Activated CD4-positive, alpha-beta T cell treated with anti-CD3 and anti-CD28 coated beads, Interleukin-2, amount 50 U/mL, for 48 hours (primary cell): ENCODE measurements at regions not wholly inside any gene's neighbourhood (a gene's known extent, or its start where the extent isn't known, plus 50 kb on each side); places are given as distances from the start of the nearest gene placed in this dataset.

Experiments
- DNase-seq, 2 experiments: peaks; one replicate each; pipeline ENCODE4 v3.0.0-alpha.2; 2020

GRCh38 chr5:61623401-61624069 lies 291.5 kb downstream of the ZSWIM6 start:
- no peak for DNase-seq

GRCh38 chr5:61624553-61625136 lies 292.6 kb downstream of the ZSWIM6 start:
- no peak for DNase-seq

GRCh38 chr5:61625137-61625561 lies 293.1 kb downstream of the ZSWIM6 start:
- DNase-seq, result no peak

GRCh38 chr5:61625681-61626621 lies 293.9 kb downstream of the ZSWIM6 start:
- DNase-seq, result peak; percentile 46 to 55

- DNase-seq, result no peak
Measured at GRCh38 chr5:61626639-61627282, 294.7 kb downstream of the ZSWIM6 start.

- no peak for DNase-seq
Measured at GRCh38 chr5:61627531-61627930, 295.5 kb downstream of the ZSWIM6 start.

GRCh38 chr5:61630908-61631307 lies 298.9 kb downstream of the ZSWIM6 start:
- no peak for DNase-seq

- DNase-seq, result no peak
Measured at GRCh38 chr5:61631438-61631941, 299.4 kb downstream of the ZSWIM6 start.

- no peak for DNase-seq
Measured at GRCh38 chr5:61632064-61632463, 300.0 kb downstream of the ZSWIM6 start.

- DNase-seq, result no peak
Measured at GRCh38 chr5:61635271-61635670, 303.2 kb downstream of the ZSWIM6 start.

GRCh38 chr5:61637566-61637965 lies 305.5 kb downstream of the ZSWIM6 start:
- no peak for DNase-seq

- DNase-seq, result no peak
Measured at GRCh38 chr5:61638476-61638875, 306.4 kb downstream of the ZSWIM6 start.

GRCh38 chr5:61640179-61641021 lies 308.3 kb downstream of the ZSWIM6 start:
- no peak for DNase-seq

GRCh38 chr5:61641748-61642565 lies 309.9 kb downstream of the ZSWIM6 start:
- DNase-seq, result no peak

GRCh38 chr5:61647672-61648071 lies 315.6 kb downstream of the ZSWIM6 start:
- no peak for DNase-seq

GRCh38 chr5:61649231-61649630 lies 317.2 kb downstream of the ZSWIM6 start:
- DNase-seq, result no peak

GRCh38 chr5:61649971-61650370 lies 317.9 kb downstream of the ZSWIM6 start:
- DNase-seq, result no peak

- DNase-seq, result no peak
Measured at GRCh38 chr5:61650661-61651060, 318.6 kb downstream of the ZSWIM6 start.

- no peak for DNase-seq
Measured at GRCh38 chr5:61651195-61651594, 319.1 kb downstream of the ZSWIM6 start.

GRCh38 chr5:61652916-61653315 lies 320.9 kb downstream of the ZSWIM6 start:
- no peak for DNase-seq
